HPDE6-E6E7 (cell line): ENCODE measurements at regions not wholly inside any gene's neighbourhood (a gene's known extent, or its start where the extent isn't known, plus 50 kb on each side); places are given as distances from the start of the nearest gene placed in this dataset.
"Not testable (repeated sequence)": the region's sequence is repeated elsewhere in the genome, so short reads cannot be mapped to it uniquely, and the experiment has no call there.

Experiments used
- DNase-seq: peaks from one replicate; pipeline ENCODE4 v3.0.0; 2011; ENCODE audit warnings: missing footprints; ENCODE audit errors: extremely low spot score

GRCh38 chr12:25615119-25615518, 62.0 kb upstream of the LMNTD1 start:
- DNase-seq, result peak; percentile 17

- DNase-seq, result no peak
These were observed 63.2 kb upstream of the LMNTD1 start for GRCh38 chr12:25616286-25616685.

GRCh38 chr12:25617991-25618390, 64.9 kb upstream of the LMNTD1 start:
- DNase-seq, result no peak

- no peak for DNase-seq
These were observed 70.7 kb upstream of the LMNTD1 start for GRCh38 chr12:25623816-25624215.

GRCh38 chr12:25625146-25625545, 72.1 kb upstream of the LMNTD1 start:
- DNase-seq, result no peak

GRCh38 chr12:25629341-25629740, 76.3 kb upstream of the LMNTD1 start:
- DNase-seq, result no peak

GRCh38 chr12:25630735-25631515, 77.8 kb upstream of the LMNTD1 start:
- DNase-seq, result not testable (repeated sequence)

GRCh38 chr12:25633149-25633548, 80.1 kb upstream of the LMNTD1 start:
- not testable (repeated sequence) for DNase-seq

- DNase-seq, result no peak
These were observed 84.7 kb upstream of the LMNTD1 start for GRCh38 chr12:25637752-25638151.

GRCh38 chr12:25639406-25639805, 86.3 kb upstream of the LMNTD1 start:
- DNase-seq, result no peak

- no peak for DNase-seq
These were observed 91.9 kb upstream of the LMNTD1 start for GRCh38 chr12:25644979-25645378.

GRCh38 chr12:25645427-25645826, 92.3 kb upstream of the LMNTD1 start:
- DNase-seq, result no peak

GRCh38 chr12:25651931-25652330, 98.8 kb upstream of the LMNTD1 start:
- no peak for DNase-seq

GRCh38 chr12:25652371-25652770, 99.3 kb upstream of the LMNTD1 start:
- DNase-seq, result no peak

GRCh38 chr12:25653487-25654175, 100.5 kb upstream of the LMNTD1 start:
- no peak for DNase-seq

- peak; percentile 41 for DNase-seq
These were observed 102.6 kb upstream of the LMNTD1 start for GRCh38 chr12:25655702-25656101.

- no peak for DNase-seq
These were observed 106.5 kb upstream of the LMNTD1 start for GRCh38 chr12:25659621-25660020.

- DNase-seq, result no peak
These were observed 117.3 kb upstream of the LMNTD1 start for GRCh38 chr12:25670076-25671055.

GRCh38 chr12:25675808-25676207, 122.7 kb upstream of the LMNTD1 start:
- DNase-seq, result no peak

GRCh38 chr12:25677232-25677937, 124.3 kb upstream of the LMNTD1 start:
- DNase-seq, result no peak

- no peak for DNase-seq
These were observed 128.5 kb upstream of the LMNTD1 start for GRCh38 chr12:25681580-25681979.
